Heart left ventricle (tissue), 13 donors: ENCODE measurements at regions not wholly inside any gene's neighbourhood (a gene's known extent, or its start where the extent isn't known, plus 50 kb on each side); places are given as distances from the start of the nearest gene placed in this dataset.

Experiments
- POLR2A ChIP-seq, 2 donors: fragments of 450-650 bp; IDR thresholded peaks; one replicate each; pipeline ENCODE4 v1.6.1; 2017; ENCODE audit warnings: antibody characterized with exemption in 2 of 2, mild to moderate bottlenecking in 2 of 2, moderate library complexity in 2 of 2
- TF ChIP-seq, protein P1 (sequence below), 12 donors: fragments of 200-600 bp; sonication (generic) in 4 of 12; IDR thresholded peaks; one replicate each; pipeline versions ENCODE4 v1.5.0 to v1.8.0; 2018 to 2022; ENCODE audit warnings: antibody characterized with exemption in 12 of 12, mild to moderate bottlenecking in 5 of 12
- donor health status: ischemic (EF 13 %, LVEDD 7.1; RV severe dilation, severe dysfunction).
- donor health status: DM: no; HTN: yes; CAD: no.
- donor health status: DM: no; HTN: no; CAD: no.
- donor health status: ischemic (EF 25% LVEDD 6.9; RV normal size, moderate dysfunction).
- donor health status: ischemic (EF 25% LVEDD 5.7; RV mildly dilated, moderate dysfunction).
- donor health status: ischemic (EF 35%, LVEDD 5.7; RV mildly dilated, moderate dysfunction).
- donor health status: nonischemic (EF 11% LVEDD 7.7; RV severe dilation, severe dysfunction).
- donor health status: DM: yes; HTN: yes; CAD: no.
- donor health status: PGD.
- donor health status: ischemic (EF 29% LVEDD 5.4; RV normal size, mild dysfunction).
- donor health status: nonischemic (EF 23%, LVEDD 6.1; RV moderate dilation, normal function).

GRCh38 chr15:31932576-31932975, 97.7 kb upstream of the CHRNA7 start:
- no peak for TF ChIP-seq POLR2A (IDR thresholded peaks at IDR 0.05)
- TF ChIP-seq, protein P1, sequence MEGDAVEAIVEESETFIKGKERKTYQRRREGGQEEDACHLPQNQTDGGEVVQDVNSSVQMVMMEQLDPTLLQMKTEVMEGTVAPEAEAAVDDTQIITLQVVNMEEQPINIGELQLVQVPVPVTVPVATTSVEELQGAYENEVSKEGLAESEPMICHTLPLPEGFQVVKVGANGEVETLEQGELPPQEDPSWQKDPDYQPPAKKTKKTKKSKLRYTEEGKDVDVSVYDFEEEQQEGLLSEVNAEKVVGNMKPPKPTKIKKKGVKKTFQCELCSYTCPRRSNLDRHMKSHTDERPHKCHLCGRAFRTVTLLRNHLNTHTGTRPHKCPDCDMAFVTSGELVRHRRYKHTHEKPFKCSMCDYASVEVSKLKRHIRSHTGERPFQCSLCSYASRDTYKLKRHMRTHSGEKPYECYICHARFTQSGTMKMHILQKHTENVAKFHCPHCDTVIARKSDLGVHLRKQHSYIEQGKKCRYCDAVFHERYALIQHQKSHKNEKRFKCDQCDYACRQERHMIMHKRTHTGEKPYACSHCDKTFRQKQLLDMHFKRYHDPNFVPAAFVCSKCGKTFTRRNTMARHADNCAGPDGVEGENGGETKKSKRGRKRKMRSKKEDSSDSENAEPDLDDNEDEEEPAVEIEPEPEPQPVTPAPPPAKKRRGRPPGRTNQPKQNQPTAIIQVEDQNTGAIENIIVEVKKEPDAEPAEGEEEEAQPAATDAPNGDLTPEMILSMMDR (IDR thresholded peaks at IDR 0.05): no peak
